Endothelial cell of umbilical vein (primary cell): ENCODE measurements at regions not wholly inside any gene's neighbourhood (a gene's known extent, or its start where the extent isn't known, plus 50 kb on each side); places are given as distances from the start of the nearest gene placed in this dataset.

Source experiments
- BruUV-seq: library from RNA; stranded (reverse); fragments of 400-500 nt; replicated peaks from 2 replicates; lab custom pipeline; 2021; lab: Mats Ljungman, UMichigan
- CTCF ChIA-PET: fragments of 300-600, 350-600 bp; sonication (Branson Sonifier 250); formaldehyde crosslinking; loops from one replicate; lab custom pipeline; 2021; ENCODE audit warnings: antibody characterized with exemption, inconsistent platforms; lab: Charles Lee
- POLR2A ChIA-PET: fragments of 300-600, 350-600 bp; sonication (Branson Sonifier 250); formaldehyde crosslinking; loops from one replicate; lab custom pipeline; 2021; ENCODE audit warnings: antibody characterized with exemption, inconsistent platforms; lab: Charles Lee
- DNase-seq: peaks from one replicate; pipeline ENCODE4 v3.0.0-alpha.2; 2011; ENCODE audit warnings: low read depth, low spot score
- FAIRE-seq: peaks from 2 replicates; lab custom pipeline; 2011; peaks lifted over from hg19 to GRCh38; lab: Jason Lieb, UNC
- H2AFZ ChIP-seq: 2 replicates; pipeline ENCODE4 v1.6.0; 2012; ENCODE audit warnings: low read depth, low read length, control low read depth, inconsistent platforms
- H3K27ac ChIP-seq: 2 replicates; pipeline ENCODE4 v1.5.1; 2011; ENCODE audit warnings: low read depth, mild to moderate bottlenecking, control low read depth, low read length, moderate library complexity; ENCODE audit not compliant: insufficient read depth
- H3K27me3 ChIP-seq, 2 experiments: 2 replicates each; pipeline versions ENCODE4 v1.6.0 to v1.6.1; 2011; ENCODE audit warnings: low read length in 2 of 2, mixed read lengths in 1 of 2; ENCODE audit not compliant: control insufficient read depth in 2 of 2, insufficient read depth in 2 of 2
- H3K36me3 ChIP-seq, 2 experiments: 2 replicates in 1 of 2; 3 replicates in 1 of 2; pipeline ENCODE4 v1.5.1; 2011; ENCODE audit warnings: low read length in 2 of 2, mild to moderate bottlenecking in 1 of 2, moderate library complexity in 1 of 2; ENCODE audit not compliant: control insufficient read depth in 2 of 2, insufficient read depth in 2 of 2; ENCODE audit errors: extremely low read depth in 1 of 2
- H3K4me1 ChIP-seq: 3 replicates; pipeline ENCODE4 v1.5.1; 2011; ENCODE audit warnings: mild to moderate bottlenecking, low read length; ENCODE audit not compliant: control insufficient read depth, insufficient read depth; ENCODE audit errors: extremely low read depth
- H3K4me2 ChIP-seq: 2 replicates; pipeline ENCODE4 v1.6.1; 2011; ENCODE audit warnings: low read length, control low read depth, mixed read lengths; ENCODE audit not compliant: insufficient read depth
- H3K4me3 ChIP-seq, 3 experiments: fragments of 200-600 bp in 1 of 3; sonication (generic), shearing (Covaris generic) in 1 of 3; replicated peaks in 1 of 3; 2 replicates each; pipeline ENCODE4 v1.5.1; 2011 to 2016; ENCODE audit warnings: control low read depth in 3 of 3, low read length in 3 of 3, mild to moderate bottlenecking in 2 of 3, inconsistent platforms in 1 of 3, low read depth in 1 of 3, moderate library complexity in 1 of 3; ENCODE audit not compliant: insufficient read depth in 1 of 3
- H3K79me2 ChIP-seq: 2 replicates; pipeline ENCODE4 v1.6.0; 2012; ENCODE audit warnings: low read length, inconsistent platforms; ENCODE audit not compliant: control insufficient read depth, insufficient read depth
- H3K9ac ChIP-seq: replicated peaks from 2 replicates; pipeline ENCODE3; 2011; ENCODE audit warnings: low read length, control low read depth; ENCODE audit not compliant: insufficient read depth; ENCODE audit errors: extremely low read depth
- H3K9me1 ChIP-seq: replicated peaks from 3 replicates; pipeline ENCODE4 v1.6.0; 2011; ENCODE audit warnings: mild to moderate bottlenecking, low read length; ENCODE audit not compliant: control insufficient read depth, insufficient read depth; ENCODE audit errors: extremely low read depth
- H3K9me3 ChIP-seq: replicated peaks from 2 replicates; pipeline ENCODE4 v1.5.1; 2012; ENCODE audit warnings: low read length, inconsistent platforms; ENCODE audit not compliant: control insufficient read depth, insufficient read depth
- H4K20me1 ChIP-seq: replicated peaks from 2 replicates; pipeline ENCODE3; 2011; ENCODE audit warnings: mild to moderate bottlenecking, low read length; ENCODE audit not compliant: control insufficient read depth, insufficient read depth; ENCODE audit errors: extremely low read depth
- EZH2 ChIP-seq: IDR thresholded peaks from 2 replicates; pipeline ENCODE4 v1.6.1; 2012; ENCODE audit warnings: borderline replicate concordance, low read depth, mild to moderate bottlenecking, moderate library complexity, low read length, inconsistent platforms; ENCODE audit not compliant: severe bottlenecking
- FOS ChIP-seq: IDR thresholded peaks from 2 replicates; pipeline ENCODE4 v1.6.1; 2011; ENCODE audit warnings: mild to moderate bottlenecking, low read length, moderate library complexity, borderline replicate concordance; ENCODE audit not compliant: insufficient read depth
- GATA2 ChIP-seq: IDR thresholded peaks from 2 replicates; pipeline ENCODE4 v1.7.0; 2011; ENCODE audit warnings: low read depth, mild to moderate bottlenecking, moderate library complexity, mixed read lengths, low read length; ENCODE audit not compliant: insufficient read length, insufficient read depth
- JUN ChIP-seq: IDR thresholded peaks from 2 replicates; pipeline ENCODE4 v1.6.1; 2011; ENCODE audit warnings: borderline replicate concordance, low read depth; ENCODE audit not compliant: insufficient read length, insufficient read depth
- MYC ChIP-seq: IDR thresholded peaks from one replicate; pipeline ENCODE4 v1.6.1; 2011; ENCODE audit warnings: mild to moderate bottlenecking, low read depth, low read length
- POLR2A ChIP-seq: IDR thresholded peaks from 2 replicates; pipeline ENCODE4 v1.6.1; 2012; ENCODE audit warnings: low read depth, mild to moderate bottlenecking, control low read depth, low read length
- POLR2AphosphoS5 ChIP-seq: IDR thresholded peaks from 2 replicates; pipeline ENCODE4 v1.6.1; 2012; ENCODE audit warnings: low read depth, mild to moderate bottlenecking, control low read depth, low read length, moderate library complexity; ENCODE audit not compliant: insufficient read depth
- dilution Hi-C: fragments of 300-500 bp; cut with MboI; formaldehyde crosslinking; loops from one replicate; pipeline ENCODE4 v1.15.0; 2019; ENCODE audit warnings: low sequenced_read_pairs; ENCODE audit not compliant: extremely low pct_ligation_motif_present
- intact Hi-C: fragments of 100-400 bp; cut with micrococcal nuclease; formaldehyde crosslinking; loops from one replicate; pipeline ENCODE4 v1.10.0; 2022
- TF ChIP-seq, protein P1 (sequence below), 2 donors: IDR thresholded peaks; 1 replicate in 1 of 2; 2 replicates in 1 of 2; pipeline ENCODE4 v1.5.1; 2011; ENCODE audit warnings: low read length in 2 of 2, mild to moderate bottlenecking in 2 of 2, moderate library complexity in 2 of 2, control low read depth in 1 of 2, inconsistent platforms in 1 of 2, low read depth in 1 of 2; ENCODE audit not compliant: insufficient read depth in 1 of 2; ENCODE audit errors: extremely low read depth in 1 of 2
- TF ChIP-seq, protein P2 (sequence below): IDR thresholded peaks from 2 replicates; pipeline ENCODE4 v1.6.1; 2011; ENCODE audit not compliant: insufficient read depth, insufficient read length

DNA sequence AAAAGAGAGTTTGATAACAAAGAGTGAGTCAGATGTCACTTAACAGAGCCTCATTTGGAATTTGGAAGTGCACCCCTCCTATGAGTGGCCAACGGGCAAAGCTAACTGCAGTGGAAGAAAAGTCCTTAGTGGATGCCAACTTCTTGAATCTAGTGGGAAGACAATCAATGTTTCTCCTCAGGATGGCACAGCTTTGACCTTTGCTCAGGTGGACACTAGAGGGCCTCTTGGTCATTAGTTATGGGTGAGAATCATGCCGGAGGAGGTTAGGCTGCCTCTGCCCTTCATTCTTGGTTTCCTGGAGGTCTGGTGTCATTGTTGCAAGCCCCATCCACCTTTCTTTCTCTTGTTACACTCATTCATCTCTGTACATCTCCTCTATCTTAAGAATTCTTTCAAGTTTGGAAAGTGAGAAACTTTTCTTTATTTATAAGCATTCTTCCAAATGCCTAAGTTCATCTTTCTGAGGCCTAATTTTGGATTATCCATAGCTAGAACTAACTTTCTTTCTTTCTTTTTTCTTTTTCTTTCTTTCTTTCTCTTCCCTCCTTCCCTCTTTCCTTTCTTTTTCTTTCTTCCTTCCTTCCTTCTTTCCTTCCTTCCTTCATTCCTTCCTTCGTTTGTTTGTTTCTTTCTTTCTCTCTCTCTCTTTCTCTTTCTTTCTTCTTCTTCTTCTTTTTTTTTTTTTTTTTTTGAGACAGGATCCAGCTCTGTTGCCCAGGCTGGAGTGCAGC lies 327.2 kb upstream of the TSHZ3 start:
- H3K27me3 ChIP-seq, result no peaks in the 10 kb centered on the region
- H3K4me3 ChIP-seq, result no peak overlapping the region
- H3K4me1 ChIP-seq, result no peaks in the 10 kb centered on the region
- BruUV-seq, result no TSS peak
- TF ChIP-seq POLR2A (no peak), MYC (no peak), JUN (no peak), GATA2 (no peak), EZH2 (no peak), FOS (no peak), POLR2AphosphoS5 (no peak)
- TF ChIP-seq, protein P1, sequence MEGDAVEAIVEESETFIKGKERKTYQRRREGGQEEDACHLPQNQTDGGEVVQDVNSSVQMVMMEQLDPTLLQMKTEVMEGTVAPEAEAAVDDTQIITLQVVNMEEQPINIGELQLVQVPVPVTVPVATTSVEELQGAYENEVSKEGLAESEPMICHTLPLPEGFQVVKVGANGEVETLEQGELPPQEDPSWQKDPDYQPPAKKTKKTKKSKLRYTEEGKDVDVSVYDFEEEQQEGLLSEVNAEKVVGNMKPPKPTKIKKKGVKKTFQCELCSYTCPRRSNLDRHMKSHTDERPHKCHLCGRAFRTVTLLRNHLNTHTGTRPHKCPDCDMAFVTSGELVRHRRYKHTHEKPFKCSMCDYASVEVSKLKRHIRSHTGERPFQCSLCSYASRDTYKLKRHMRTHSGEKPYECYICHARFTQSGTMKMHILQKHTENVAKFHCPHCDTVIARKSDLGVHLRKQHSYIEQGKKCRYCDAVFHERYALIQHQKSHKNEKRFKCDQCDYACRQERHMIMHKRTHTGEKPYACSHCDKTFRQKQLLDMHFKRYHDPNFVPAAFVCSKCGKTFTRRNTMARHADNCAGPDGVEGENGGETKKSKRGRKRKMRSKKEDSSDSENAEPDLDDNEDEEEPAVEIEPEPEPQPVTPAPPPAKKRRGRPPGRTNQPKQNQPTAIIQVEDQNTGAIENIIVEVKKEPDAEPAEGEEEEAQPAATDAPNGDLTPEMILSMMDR (IDR thresholded peaks at IDR 0.05; ENCODE audit: extremely low read depth in 1 of 2, insufficient read depth in 1 of 2, low read depth in 1 of 2, low read length in 2 of 2), result no peak
- TF ChIP-seq, protein P2, sequence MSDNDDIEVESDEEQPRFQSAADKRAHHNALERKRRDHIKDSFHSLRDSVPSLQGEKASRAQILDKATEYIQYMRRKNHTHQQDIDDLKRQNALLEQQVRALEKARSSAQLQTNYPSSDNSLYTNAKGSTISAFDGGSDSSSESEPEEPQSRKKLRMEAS, result no peak
- ChIA-PET CTCF (no interaction called here), POLR2A (no interaction called here)
- no peaks in the 10 kb centered on the region for H3K36me3 ChIP-seq
- H3K9ac ChIP-seq, result no peak overlapping the region
- intact Hi-C loops, result no loop called here
- H3K9me3 ChIP-seq, result peaks cover 1% of the 10 kb centered on the region
- no peak for DNase-seq
- FAIRE-seq, result no peak
- H3K27ac ChIP-seq, result no peak overlapping the region
- no peaks in the 10 kb centered on the region for H4K20me1 ChIP-seq
- no peak overlapping the region for H2AFZ ChIP-seq
- H3K9me1 ChIP-seq, result no peaks in the 10 kb centered on the region
- no peak overlapping the region for H3K4me2 ChIP-seq
- no peaks in the 10 kb centered on the region for H3K79me2 ChIP-seq
- dilution Hi-C loops, result no loop called here
